Gastrocnemius medialis (tissue), 4 donors: ENCODE measurements at regions not wholly inside any gene's neighbourhood (a gene's known extent, or its start where the extent isn't known, plus 50 kb on each side); places are given as distances from the start of the nearest gene placed in this dataset.

Experiments
- CTCF ChIP-seq, 5 experiments: fragments of 450-650 bp in 3 of 5; fragments of 200-600 bp in 2 of 5; sonication (generic) in 2 of 5; IDR thresholded peaks in 4 of 5; conservative IDR thresholded peaks in 1 of 5; 1 replicate in 4 of 5; 2 replicates in 1 of 5; pipeline ENCODE4 v1.5.1; 2016 to 2019; ENCODE audit warnings: antibody characterized with exemption in 5 of 5, mild to moderate bottlenecking in 3 of 5, moderate library complexity in 3 of 5
- POLR2A ChIP-seq, 2 donors: fragments of 450-650 bp; IDR thresholded peaks; one replicate each; pipeline ENCODE4 v1.6.1; 2017; ENCODE audit warnings: antibody characterized with exemption in 2 of 2, mild to moderate bottlenecking in 2 of 2, moderate library complexity in 2 of 2

- no peak for TF ChIP-seq CTCF (IDR thresholded peaks at IDR 0.05 in 4 of 5, conservative IDR thresholded peaks at IDR 0.05 in 1 of 5)
- no peak for TF ChIP-seq POLR2A (IDR thresholded peaks at IDR 0.05)
Measured at GRCh38 chr2:188833799-188834198, 140.4 kb upstream of the COL3A1 start.
